Renal cortex interstitium (tissue), 11 donors: ENCODE measurements at regions not wholly inside any gene's neighbourhood (a gene's known extent, or its start where the extent isn't known, plus 50 kb on each side); places are given as distances from the start of the nearest gene placed in this dataset.

Source experiments
- DNase-seq, 11 donors: peaks; one replicate each; pipeline ENCODE4 v3.0.0-alpha.2; 2013; ENCODE audit warnings: low read depth in 9 of 11, low spot score in 4 of 11; ENCODE audit errors: extremely low read depth in 1 of 11

DNA sequence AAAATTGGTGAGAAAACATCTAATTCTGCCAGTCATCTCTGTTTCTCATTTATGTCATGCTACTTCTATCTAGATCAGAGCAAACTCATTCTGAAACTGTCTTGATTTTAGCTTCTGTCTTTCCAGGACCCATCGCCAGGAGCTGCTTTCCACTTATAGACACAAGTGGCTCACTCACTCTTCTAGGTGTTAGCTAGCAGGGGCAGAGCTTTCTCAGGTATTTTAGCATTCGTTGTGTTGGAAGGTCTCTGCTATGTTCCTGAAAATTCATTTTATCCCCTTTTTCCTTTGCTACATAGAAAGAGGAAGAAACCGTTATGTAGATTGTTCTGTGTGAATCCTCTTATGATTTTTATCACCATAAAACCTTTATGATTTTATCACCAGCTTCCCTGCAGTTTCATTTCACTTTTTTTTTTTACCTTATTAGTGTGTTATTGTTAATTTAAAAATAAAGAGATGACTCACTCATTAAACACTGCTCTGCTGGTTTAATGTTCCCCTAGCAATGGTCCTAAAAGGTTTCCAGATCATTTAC, 246.6 kb upstream of the AADAT start:
- DNase-seq: no peak

DNA sequence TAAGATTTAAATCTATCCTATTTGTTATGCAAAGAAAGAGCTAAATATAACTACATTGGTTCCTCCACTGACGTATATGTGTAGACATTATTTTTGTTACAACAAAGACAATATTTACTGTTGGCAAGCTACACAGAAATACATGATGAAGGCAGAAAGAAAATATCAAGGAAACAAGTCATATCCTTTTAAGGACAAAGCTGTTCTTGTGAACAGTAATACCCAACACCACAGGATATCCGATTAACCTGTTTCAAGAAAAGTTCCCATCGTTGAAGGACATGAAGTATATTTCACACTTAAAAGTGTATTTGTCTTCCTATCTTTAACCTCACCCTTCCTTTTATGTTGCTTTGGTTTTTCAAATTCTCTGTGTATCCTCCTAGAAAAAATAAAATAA, 235.8 kb upstream of the AADAT start:
- peak in 1 of 11 donors; percentile 3 for DNase-seq

DNA sequence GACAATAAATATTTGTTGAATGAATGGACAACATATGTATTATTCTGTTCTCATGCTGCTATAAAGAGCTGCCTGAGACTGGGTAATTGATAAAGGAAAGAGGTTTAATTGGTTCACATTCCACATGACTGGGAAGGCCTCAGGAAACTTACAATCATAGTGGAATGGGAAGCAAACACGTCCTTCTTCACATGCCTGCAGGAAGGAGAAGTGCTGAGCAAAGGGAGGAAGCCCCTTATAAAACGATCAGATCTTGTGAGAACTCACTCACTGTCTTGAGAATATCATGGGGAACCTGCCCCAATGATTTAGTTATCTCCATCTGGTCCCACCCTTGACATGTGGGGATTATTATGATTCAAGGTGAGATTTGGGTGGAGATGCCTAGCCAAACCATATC, 233.9 kb upstream of the AADAT start:
- DNase-seq: no peak

DNA sequence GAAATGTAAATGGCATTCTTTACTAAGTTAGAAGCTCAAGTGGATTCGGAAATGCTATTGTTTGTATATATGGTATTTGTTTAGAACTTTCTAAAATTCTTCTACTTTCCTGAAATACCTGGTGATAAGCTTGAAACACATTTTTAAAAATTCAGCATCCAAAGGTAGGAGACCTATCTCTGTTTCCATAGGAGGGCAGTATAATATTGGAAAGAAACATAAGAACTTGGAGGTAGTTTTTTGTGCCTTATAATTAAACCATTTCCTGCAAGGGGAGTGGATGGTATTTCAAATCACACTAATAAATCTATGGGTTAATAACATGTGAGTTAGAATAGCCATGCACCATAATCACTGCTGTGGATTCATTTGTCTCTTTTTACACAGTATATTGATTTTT, 217.4 kb upstream of the AADAT start:
- DNase-seq: no peak

DNA sequence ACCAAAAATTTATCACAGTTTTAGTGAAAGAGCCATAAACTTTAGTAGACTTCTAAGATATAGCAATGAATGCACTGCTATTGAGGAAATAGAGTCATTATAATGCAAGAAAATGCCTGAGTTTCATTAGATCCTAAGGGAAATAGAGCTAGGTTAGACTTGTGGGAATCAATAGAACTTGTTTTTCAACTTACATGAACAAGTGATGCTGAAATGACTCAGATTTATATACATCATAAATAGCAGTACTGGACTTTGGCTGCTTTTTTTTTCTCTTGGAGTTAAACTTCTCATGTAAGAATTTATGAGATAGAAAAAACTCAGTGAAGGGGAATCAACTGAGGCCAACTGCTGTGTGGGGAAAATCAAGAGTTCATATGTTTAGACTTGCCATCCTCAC, 216.5 kb upstream of the AADAT start:
- DNase-seq: no peak

DNA sequence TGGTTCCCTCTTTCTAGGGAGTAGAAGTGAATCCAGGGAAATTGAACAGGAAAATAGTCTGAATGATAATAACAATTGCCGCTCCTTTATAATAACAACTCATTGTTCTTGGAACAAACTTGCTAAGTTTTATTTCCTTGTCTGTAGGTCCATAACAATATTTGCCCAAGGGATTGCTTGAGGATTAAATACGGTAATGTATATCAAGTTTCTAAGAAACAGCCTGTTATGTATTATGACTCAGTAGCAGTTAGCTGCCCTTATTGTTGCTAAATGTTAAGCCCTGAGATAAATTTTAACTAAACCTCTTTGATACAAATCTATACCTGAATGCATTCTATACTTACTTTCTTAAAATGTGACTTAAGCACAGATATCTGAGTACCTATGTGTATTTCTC, 215.9 kb upstream of the AADAT start:
- no peak for DNase-seq

DNA sequence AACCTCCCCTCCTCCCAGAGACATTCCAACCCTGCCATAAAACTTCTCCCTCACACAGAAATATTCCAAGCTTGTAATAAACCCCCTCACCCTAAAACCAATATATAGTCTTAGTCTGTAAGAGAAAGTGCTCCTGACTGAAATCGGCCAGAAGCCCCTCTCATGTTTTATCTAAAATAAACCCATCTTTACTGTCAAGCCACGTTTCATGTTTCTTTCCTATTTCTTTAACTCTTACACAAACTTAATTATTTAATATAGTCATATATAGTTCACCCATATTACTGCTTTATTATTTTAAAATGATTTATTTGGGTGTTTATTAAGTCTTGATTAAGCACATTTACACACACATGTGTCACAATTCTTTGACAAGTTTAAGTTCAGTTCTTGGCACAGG, 191.3 kb upstream of the AADAT start:
- no peak for DNase-seq

DNA sequence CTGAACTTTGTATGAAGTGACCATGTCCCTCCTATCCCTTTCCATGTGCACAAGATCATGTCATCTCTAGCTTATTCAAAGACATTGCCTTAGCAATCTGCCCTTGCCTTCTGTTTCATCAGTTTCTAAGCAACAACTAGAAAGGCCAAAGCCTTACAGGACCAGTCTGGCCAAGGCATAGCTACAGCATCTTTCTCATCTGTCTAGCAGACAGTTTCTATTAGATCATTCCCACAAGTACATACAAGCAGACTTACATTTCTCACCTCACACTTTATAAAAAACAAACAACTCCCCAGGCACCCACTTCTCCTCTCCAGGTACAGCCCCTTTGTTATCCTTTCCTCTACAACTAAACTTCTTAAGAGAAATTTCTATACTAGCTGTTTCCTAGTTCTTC, 188.7 kb upstream of the AADAT start:
- DNase-seq: no peak

DNA sequence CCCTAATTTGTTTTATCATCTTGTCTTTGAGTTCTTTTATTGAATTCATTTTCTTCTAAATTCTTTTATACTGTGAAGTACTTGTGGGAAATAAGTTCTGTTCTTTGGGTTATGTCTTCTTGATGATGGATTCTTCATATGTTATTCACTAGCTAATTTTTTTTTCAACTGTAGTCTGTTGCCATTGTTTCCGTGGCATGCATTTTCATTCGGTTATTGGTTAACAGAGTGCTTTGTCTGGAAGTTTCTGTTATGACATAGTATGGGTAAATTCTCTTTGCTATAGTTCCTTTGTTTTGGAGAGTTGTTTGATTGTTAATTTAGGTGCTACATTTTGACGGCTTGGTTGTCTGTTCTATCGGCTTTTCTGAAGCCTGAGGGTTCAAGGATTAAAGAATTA, 184.9 kb upstream of the AADAT start:
- no peak for DNase-seq

DNA sequence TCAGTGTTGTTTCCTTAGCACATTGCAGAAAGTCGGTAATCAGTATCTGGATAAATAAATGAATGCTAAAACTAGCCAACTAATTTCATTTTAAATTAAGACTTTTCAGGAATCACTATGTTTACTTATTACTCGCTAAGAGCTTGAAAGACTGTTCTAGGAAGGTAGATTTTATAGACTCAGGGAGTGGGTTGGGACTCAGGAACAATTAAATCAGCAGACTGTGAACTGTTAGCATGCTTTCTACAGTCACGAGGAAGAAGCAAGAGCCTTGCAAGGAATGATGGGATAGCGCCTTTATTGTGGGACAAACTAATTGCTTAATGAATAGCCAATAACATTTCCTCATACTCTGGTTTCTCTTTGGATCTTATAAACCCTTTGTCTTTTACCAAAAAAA, 183.2 kb upstream of the AADAT start:
- DNase-seq: no peak

DNA sequence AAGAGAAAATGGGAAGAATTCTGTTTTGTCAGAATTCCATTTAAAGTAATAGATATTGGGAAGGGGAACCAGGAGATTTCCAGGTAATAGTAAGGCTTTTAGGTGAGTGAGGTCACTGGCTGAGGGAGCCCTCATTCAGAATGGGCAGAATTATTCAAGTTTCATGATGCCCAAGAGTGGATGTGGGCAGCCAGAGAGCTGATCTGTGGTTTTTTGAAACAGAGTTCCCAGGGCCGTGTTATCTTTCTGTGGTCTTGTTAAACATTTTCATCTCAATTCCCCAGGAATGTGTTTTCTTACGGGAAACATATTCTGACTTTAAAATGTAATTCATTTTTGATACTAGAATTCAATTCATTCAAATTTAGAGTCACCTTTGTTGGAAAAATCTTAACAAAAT, 182.0 kb upstream of the AADAT start:
- DNase-seq: no peak

DNA sequence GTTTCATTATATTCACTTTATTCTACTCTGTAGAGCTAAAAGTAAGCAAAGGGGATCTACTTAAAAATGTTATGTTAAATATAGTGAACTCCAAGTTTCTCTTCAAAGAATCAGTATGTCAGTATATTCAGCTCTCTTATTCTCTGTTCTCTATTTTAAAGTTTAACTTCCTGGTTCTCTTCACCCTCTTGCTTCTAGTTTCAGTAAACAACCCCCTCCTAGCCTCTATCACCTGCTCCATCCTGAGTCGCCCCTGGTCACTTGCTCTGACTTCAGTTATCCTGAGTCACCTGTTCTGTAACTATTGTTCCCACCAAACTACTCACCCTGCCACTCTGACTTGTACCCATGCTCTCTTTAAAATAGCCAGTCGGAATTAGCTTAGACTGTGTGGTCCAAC, 180.9 kb upstream of the AADAT start:
- DNase-seq: no peak

DNA sequence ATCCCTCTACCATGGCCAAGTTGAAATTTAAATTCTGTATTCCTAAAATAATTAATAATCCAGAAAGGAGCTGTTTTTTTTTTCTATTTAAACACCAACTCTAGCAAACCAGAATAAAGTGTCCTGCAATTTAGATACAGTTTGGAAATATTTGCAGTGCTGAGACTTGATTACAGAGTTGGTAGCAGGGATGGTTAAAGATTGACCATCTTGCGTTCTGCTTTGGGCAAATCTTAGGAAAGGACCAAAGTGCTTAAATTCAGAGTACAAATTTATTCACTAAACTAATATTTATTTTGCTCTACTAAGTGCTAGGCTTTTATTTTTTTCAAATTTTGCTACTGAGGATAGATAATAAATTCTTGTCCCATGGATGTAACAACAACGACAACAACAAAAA, 180.2 kb upstream of the AADAT start:
- no peak for DNase-seq

DNA sequence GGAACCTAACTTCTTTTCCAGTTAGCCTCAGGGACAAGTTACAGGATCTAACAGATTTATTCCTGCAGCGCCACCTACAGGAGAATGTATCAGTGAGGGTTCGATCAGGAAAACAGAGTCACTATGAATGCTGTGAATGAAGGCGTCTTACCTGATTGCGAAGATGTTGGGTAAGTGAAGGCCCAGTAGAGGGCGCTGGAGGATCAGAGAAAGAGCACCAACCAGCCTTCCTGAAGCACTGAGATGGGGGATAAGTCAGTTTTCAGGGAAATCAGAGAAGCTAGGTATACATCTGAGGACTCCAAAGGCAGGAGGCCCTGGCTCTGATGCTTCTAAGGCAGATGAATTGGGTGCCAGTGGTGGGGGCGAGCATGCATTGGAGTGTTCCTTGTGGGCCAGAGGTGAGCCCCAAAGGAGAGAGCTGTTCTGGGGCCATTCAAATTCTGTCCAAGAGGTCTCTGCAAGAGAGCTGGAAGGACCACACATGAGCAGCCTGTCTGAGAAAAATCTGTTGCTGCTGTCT, 169.9 kb upstream of the AADAT start:
- peak; percentile 86 to 95 (median 89) for DNase-seq

DNA sequence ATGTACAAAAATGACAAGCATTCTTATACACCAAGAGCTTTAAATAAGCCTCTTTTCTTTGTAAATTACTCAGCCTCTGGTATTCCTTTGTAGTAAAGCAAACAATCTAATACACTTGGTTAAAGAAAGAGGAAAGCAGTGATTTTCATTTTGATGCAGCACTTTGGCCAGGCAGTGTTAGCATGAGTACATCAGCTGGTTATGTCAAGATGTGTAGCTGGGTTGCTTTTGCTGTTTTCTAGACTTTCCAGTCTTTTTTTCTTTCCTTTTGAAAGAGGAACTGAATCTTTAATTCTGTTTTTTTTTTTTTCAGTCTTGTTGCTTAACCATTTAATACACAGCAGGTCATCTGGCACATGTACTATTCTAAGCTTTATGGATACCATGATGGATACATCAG, 167.1 kb upstream of the AADAT start:
- DNase-seq: no peak

DNA sequence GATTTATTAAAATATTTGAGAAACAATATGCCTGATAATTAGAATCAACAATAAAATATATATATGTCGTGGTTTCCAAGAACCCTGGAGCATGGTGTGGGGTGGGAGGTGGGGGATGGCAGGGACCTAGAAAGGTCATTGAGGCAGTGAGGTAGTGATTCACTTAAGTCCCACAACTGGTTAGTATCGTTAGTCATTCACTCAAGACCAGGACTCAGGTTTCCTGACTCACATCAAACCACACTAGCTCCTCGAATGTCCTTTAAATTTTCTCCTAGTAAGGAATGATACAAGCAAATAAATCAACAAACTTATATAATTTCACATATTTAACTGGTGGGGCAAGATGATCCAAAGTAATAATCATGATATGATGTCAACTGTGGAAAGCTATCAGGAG, 158.8 kb upstream of the AADAT start:
- DNase-seq: no peak

DNA sequence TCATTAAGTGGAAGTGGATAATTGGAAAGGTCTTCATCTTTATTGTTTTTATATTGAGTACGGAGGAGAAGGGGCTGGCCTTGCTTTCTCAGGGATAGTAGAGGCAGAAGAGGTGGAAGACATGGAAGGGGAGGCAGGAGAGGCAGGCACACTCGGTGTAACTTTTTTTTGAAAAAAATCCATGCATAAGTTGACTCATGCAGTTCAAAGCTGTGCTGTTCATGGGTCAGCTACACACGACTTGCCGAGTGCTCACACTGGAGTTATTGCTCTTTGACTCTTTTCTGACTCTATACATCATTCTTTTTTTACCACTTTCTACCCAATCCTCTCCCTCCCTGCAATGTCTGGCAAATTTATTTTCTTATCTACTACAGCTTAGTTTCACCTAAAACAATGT, 158.3 kb upstream of the AADAT start:
- DNase-seq: no peak

DNA sequence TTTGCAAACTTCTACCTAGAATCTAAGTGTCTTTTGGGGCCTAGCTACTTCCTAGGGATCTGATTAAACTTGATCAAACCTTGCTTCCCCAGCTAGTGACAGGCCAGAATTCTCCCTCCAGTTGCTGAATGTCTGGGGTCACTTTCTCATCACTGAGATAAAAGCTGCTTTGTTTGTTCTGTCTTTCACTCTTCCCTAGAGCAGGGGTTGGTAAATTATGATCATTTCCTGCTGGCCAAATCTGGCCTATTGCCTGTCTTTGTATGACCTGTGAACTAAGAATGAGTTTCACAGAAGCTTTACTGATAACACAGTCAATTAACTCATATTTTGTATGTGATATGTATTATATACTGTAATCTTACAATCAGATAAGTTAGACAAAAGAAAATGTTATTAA, 157.8 kb upstream of the AADAT start:
- no peak for DNase-seq

DNA sequence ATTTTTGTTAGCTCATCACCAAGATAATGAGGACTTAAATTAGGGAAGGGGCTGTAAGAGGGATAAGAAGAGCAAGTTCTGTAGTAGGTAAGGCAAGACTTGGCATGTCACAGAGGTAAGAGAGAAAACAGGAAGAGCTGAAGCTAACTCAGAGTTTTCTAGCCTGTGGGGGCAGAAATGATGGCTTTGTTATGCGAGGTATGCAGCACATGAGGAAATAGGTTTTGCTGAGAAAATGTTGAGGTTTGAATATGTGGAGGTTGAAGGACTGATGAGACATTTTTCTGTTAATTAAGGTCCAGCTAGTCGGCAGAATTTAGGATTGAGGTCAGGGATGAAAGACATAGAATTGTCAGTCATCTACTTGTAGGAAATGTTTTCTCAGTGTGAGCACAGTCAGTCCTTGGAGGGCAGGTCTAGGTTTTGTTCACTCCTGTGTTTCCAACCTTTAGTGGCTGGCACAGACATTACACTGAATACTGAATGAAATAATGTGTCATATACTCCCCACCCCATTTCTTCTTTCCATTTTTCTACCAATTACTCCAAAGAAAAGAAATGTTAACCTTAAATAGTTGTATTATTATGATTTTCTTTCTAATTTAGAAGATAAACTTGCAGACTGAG, 154.0 kb upstream of the AADAT start:
- no peak for DNase-seq

DNA sequence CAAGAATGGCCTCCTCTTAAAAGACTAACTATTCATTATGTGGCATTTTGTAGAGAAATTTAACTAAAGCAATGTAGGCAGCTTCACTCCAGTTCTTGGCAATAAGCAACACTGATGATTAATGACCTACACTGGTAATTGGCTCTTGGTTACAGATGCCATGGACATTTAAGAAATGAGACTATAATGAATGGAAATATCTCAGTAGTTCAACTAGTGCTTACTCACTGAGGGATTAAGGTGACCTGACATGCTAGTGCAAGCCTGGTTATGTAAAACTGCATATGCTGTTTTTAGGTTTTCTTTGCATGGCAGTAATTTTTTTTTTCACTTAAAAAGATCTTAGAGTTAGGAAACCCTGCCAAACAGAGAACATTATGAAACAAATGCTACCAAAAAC, 152.7 kb upstream of the AADAT start:
- no peak for DNase-seq

DNA sequence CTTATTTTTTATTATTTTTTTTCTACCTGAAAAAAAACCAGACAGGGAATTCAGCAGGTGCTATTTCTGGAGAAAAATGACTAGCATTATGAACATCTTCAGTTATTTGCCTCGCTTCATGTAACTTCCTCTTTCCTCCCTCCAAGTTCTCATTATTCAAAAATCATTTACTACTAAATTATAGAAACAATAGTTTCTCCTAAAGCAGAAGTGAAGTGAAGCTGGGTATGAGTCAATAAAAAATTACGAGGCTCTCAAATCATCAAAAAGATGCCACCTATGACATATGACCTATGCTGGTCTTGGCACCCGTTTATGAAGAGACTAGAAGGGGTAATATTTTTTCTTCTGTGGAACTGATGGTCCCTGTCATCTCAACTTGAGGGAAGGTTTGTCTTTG, 145.0 kb upstream of the AADAT start:
- no peak for DNase-seq
